Ureter (tissue), 1 donor: ENCODE measurements at regions not wholly inside any gene's neighbourhood (a gene's known extent, or its start where the extent isn't known, plus 50 kb on each side); places are given as distances from the start of the nearest gene placed in this dataset.
"Not testable (repeated sequence)": the region's sequence is repeated elsewhere in the genome, so short reads cannot be mapped to it uniquely, and the experiment has no call there.

ENCODE experiments used
- DNase-seq: peaks from one replicate; pipeline ENCODE4 v3.0.0-alpha.2; 2020; ENCODE audit warnings: low spot score
- donor health status: DM: yes; HTN: yes; CAD: no.

GRCh38 chr4:83780053-83780733, 244.3 kb downstream of the GPAT3 start:
- DNase-seq: no peak

- no peak for DNase-seq
Observed at GRCh38 chr4:83779103-83780052, 243.5 kb downstream of the GPAT3 start.

GRCh38 chr4:83772685-83773084, 236.8 kb downstream of the GPAT3 start:
- DNase-seq: no peak

- DNase-seq: no peak
Observed at GRCh38 chr4:83771113-83771705, 235.3 kb downstream of the GPAT3 start.

GRCh38 chr4:83768146-83768545, 232.2 kb downstream of the GPAT3 start:
- no peak for DNase-seq

GRCh38 chr4:83767067-83767466, 231.2 kb downstream of the GPAT3 start:
- no peak for DNase-seq

- DNase-seq: no peak
Observed at GRCh38 chr4:83759611-83760010, 223.7 kb downstream of the GPAT3 start.

- DNase-seq: no peak
Observed at GRCh38 chr4:83758285-83758684, 222.4 kb downstream of the GPAT3 start.

- DNase-seq: no peak
Observed at GRCh38 chr4:83757121-83757621, 221.3 kb downstream of the GPAT3 start.

GRCh38 chr4:83753260-83753659, 217.4 kb downstream of the GPAT3 start:
- DNase-seq: no peak

GRCh38 chr4:83751336-83751949, 215.5 kb downstream of the GPAT3 start:
- no peak for DNase-seq

GRCh38 chr4:83748711-83749110, 212.8 kb downstream of the GPAT3 start:
- DNase-seq: no peak

- DNase-seq: no peak
Observed at GRCh38 chr4:83738895-83739294, 203.0 kb downstream of the GPAT3 start.

GRCh38 chr4:83734576-83734975, 198.7 kb downstream of the GPAT3 start:
- DNase-seq: no peak

GRCh38 chr4:83732114-83732635, 196.3 kb downstream of the GPAT3 start:
- DNase-seq: no peak

- no peak for DNase-seq
Observed at GRCh38 chr4:83731609-83732008, 195.7 kb downstream of the GPAT3 start.

GRCh38 chr4:83730958-83731357, 195.1 kb downstream of the GPAT3 start:
- DNase-seq: not testable (repeated sequence)

- no peak for DNase-seq
Observed at GRCh38 chr4:83728191-83728590, 192.3 kb downstream of the GPAT3 start.

GRCh38 chr4:83725336-83726085, 189.6 kb downstream of the GPAT3 start:
- DNase-seq: no peak

GRCh38 chr4:83724485-83725335, 188.8 kb downstream of the GPAT3 start:
- DNase-seq: no peak
